ENCODE measurements at regions not wholly inside any gene's neighbourhood (a gene's known extent, or its start where the extent isn't known, plus 50 kb on each side); places are given as distances from the start of the nearest gene placed in this dataset.

DNA sequence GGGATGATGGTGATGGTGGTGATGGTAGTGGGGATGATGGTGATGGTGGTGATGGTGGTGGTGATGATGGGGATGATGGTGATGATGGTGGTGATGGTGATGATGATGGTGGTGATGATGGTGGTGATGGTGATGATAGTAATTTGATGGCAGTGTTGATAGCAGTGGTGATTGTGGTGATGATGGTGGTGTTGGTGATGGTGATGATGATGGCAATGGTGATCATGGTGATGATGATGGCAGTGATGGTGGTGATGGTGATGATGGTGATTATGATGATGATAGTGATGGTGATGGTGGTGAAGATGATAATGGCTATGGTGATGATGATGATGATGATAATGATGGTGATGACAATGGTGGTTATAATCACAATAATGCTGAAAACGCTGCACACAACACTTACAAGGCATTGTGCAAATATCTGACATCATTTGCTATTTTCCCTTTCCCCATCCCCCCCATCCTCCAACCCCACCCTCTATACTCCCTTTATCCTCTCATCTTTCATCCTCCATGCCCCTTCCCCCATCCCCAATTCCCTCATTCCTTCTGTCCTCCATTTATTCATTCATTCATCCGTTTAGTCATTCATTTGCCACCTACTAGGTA, 230.1 kb downstream of the BRD1 start:
- Histone ChIP-seq H3K27me3 (ENCODE audit: control insufficient read depth, insufficient read depth, low read length) (no peaks in the 10 kb centered on the region), H3K36me3 (ENCODE audit: control insufficient read depth, insufficient read depth, low read length) (peaks cover 3% of the 10 kb centered on the region), H3K9me3 (ENCODE audit: control insufficient read depth, insufficient read depth, low read length) (no peaks in the 10 kb centered on the region), H3K4me1 (ENCODE audit: control insufficient read depth, insufficient read depth, low read length) (peaks cover 12% of the 10 kb centered on the region), H3K4me3 (ENCODE audit: low read length) (no peak overlapping the region), H3K27ac (ENCODE audit: low read length) (no peak overlapping the region)
- Mint-ChIP-seq H3K4me1 (peaks cover 0 to 17% of the 10 kb centered on the region in 2 donors), H3K27ac (no peak overlapping the region), H3K9me3 (no peaks in the 10 kb centered on the region), H3K27me3 (ENCODE audit: low read depth in 2 of 2) (no peaks in the 10 kb centered on the region), H3K4me3 (no peak overlapping the region), H3K36me3 (no peaks in the 10 kb centered on the region)
- DNase-seq (no peak), ATAC-seq (no peak)
- WGBS (ENCODE audit: insufficient coverage) = 94% methylated on average over 1 of the region's 2 CpGs
- TF ChIP-seq, protein P1, sequence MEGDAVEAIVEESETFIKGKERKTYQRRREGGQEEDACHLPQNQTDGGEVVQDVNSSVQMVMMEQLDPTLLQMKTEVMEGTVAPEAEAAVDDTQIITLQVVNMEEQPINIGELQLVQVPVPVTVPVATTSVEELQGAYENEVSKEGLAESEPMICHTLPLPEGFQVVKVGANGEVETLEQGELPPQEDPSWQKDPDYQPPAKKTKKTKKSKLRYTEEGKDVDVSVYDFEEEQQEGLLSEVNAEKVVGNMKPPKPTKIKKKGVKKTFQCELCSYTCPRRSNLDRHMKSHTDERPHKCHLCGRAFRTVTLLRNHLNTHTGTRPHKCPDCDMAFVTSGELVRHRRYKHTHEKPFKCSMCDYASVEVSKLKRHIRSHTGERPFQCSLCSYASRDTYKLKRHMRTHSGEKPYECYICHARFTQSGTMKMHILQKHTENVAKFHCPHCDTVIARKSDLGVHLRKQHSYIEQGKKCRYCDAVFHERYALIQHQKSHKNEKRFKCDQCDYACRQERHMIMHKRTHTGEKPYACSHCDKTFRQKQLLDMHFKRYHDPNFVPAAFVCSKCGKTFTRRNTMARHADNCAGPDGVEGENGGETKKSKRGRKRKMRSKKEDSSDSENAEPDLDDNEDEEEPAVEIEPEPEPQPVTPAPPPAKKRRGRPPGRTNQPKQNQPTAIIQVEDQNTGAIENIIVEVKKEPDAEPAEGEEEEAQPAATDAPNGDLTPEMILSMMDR (IDR thresholded peaks at IDR 0.05) = no peak
- intact Hi-C loops (cut with micrococcal nuclease) = no loop called here

GRCh38 chr22:49595465-49596078, 232.1 kb downstream of the BRD1 start:
- Histone ChIP-seq H3K4me1 (ENCODE audit: control insufficient read depth, insufficient read depth, low read length) (peaks cover 2% of the 10 kb centered on the region), H3K36me3 (ENCODE audit: control insufficient read depth, insufficient read depth, low read length) (peaks cover 3% of the 10 kb centered on the region), H3K4me3 (ENCODE audit: low read length) (no peak overlapping the region), H3K27me3 (ENCODE audit: control insufficient read depth, insufficient read depth, low read length) (no peaks in the 10 kb centered on the region), H3K27ac (ENCODE audit: low read length) (no peak overlapping the region), H3K9me3 (ENCODE audit: control insufficient read depth, insufficient read depth, low read length) (no peaks in the 10 kb centered on the region)
- Mint-ChIP-seq H3K4me1 (peaks cover 0 to 9% of the 10 kb centered on the region in 2 donors), H3K27ac (no peak overlapping the region), H3K9me3 (no peaks in the 10 kb centered on the region), H3K27me3 (ENCODE audit: low read depth in 2 of 2) (no peaks in the 10 kb centered on the region), H3K4me3 (no peak overlapping the region), H3K36me3 (no peaks in the 10 kb centered on the region)
- ATAC-seq (no peak), DNase-seq (no peak)
- TF ChIP-seq, protein P1 (IDR thresholded peaks at IDR 0.05) = no peak
- 96% methylated on average over 6 of the region's 6 CpGs for WGBS (ENCODE audit: insufficient coverage)
- intact Hi-C loops (cut with micrococcal nuclease) = no loop called here

DNA sequence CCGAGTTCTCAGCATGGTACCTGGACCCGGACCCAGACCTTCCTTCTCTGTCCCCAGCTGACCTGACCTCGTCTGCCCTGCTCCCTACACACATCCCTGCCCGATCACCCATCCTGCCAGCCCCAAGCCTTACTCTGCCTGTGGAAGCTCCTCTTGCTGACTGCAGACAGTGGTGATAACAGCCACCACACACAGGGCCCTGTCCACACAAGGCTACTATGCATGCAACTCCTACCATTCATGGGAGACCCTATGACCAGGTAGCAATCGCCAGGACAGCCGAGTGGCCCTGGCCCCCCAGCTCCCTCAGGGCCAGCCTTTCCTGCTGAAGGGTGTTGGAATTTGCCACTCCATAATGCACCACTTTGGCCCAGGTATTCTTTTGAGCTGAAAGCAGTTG, 233.6 kb downstream of the BRD1 start:
- Mint-ChIP-seq H3K4me3 (no peak overlapping the region), H3K27ac (no peak overlapping the region), H3K27me3 (ENCODE audit: low read depth in 2 of 2) (no peaks in the 10 kb centered on the region), H3K4me1 (peaks cover 0 to 5% of the 10 kb centered on the region in 2 donors), H3K36me3 (no peaks in the 10 kb centered on the region), H3K9me3 (no peaks in the 10 kb centered on the region)
- DNase-seq = no peak
- no peak overlapping the region for H3K4me3 ChIP-seq (ENCODE audit: low read length)
- H3K4me1 ChIP-seq (ENCODE audit: control insufficient read depth, insufficient read depth, low read length) = no peaks in the 10 kb centered on the region
- H3K36me3 ChIP-seq (ENCODE audit: control insufficient read depth, insufficient read depth, low read length) = peaks cover 3% of the 10 kb centered on the region
- H3K9me3 ChIP-seq (ENCODE audit: control insufficient read depth, insufficient read depth, low read length) = no peaks in the 10 kb centered on the region
- no peaks in the 10 kb centered on the region for H3K27me3 ChIP-seq (ENCODE audit: control insufficient read depth, insufficient read depth, low read length)
- intact Hi-C loops (cut with micrococcal nuclease) = no loop called here
- no peak for ATAC-seq
- WGBS (ENCODE audit: insufficient coverage) = 84% methylated on average over 6 of the region's 6 CpGs
- H3K27ac ChIP-seq (ENCODE audit: low read length) = no peak overlapping the region
- TF ChIP-seq, protein P1 (IDR thresholded peaks at IDR 0.05) = no peak

DNA sequence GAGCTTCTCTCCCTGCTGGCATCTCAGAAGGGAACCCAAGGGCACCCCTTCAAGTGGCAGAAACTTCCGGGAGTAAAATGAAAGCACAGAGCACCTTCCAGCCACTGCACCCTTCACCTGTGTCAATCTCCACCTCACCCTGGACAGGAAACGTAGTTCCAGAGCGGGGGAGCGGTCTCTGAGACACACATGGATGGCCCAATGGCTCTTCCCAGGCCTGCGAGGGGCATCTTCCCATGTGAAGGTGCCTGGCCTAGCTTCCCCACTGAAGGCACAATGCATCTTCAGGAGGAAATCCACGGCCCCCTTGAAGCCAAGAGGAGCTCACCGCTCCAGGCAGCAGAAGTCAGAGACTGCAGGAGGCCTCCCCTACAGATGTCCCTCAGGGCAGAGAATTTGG, 234.2 kb downstream of the BRD1 start:
- peaks cover 3% of the 10 kb centered on the region for H3K36me3 ChIP-seq (ENCODE audit: control insufficient read depth, insufficient read depth, low read length)
- intact Hi-C loops (cut with micrococcal nuclease) = no loop called here

More for the DNA sequence above, 234.2 kb downstream of the BRD1 start:
- H3K4me1 Mint-ChIP-seq = peaks cover 0 to 5% of the 10 kb centered on the region in 2 donors
- 93% methylated on average over 7 of the region's 7 CpGs for WGBS (ENCODE audit: insufficient coverage)
- no peak overlapping the region for H3K27ac ChIP-seq (ENCODE audit: low read length)
- no peaks in the 10 kb centered on the region for H3K4me1 ChIP-seq (ENCODE audit: control insufficient read depth, insufficient read depth, low read length)
- TF ChIP-seq, protein P1 (IDR thresholded peaks at IDR 0.05) = no peak
- ATAC-seq (no peak), DNase-seq (no peak)
- no peaks in the 10 kb centered on the region for H3K36me3 Mint-ChIP-seq
- no peak overlapping the region for H3K4me3 ChIP-seq (ENCODE audit: low read length)
- H3K9me3 Mint-ChIP-seq = no peaks in the 10 kb centered on the region
- no peak overlapping the region for H3K27ac Mint-ChIP-seq
- no peaks in the 10 kb centered on the region for H3K9me3 ChIP-seq (ENCODE audit: control insufficient read depth, insufficient read depth, low read length)
- no peaks in the 10 kb centered on the region for H3K27me3 ChIP-seq (ENCODE audit: control insufficient read depth, insufficient read depth, low read length)
- H3K4me3 Mint-ChIP-seq = no peak overlapping the region
- no peaks in the 10 kb centered on the region for H3K27me3 Mint-ChIP-seq (ENCODE audit: low read depth in 2 of 2)
